Stimulated activated CD4-positive, alpha-beta T cell treated with anti-CD3 and anti-CD28 coated beads, Interleukin-1b, Interleukin-23, amount 100 ng/mL, for 24 hours (primary cell): ENCODE measurements at regions not wholly inside any gene's neighbourhood (a gene's known extent, or its start where the extent isn't known, plus 50 kb on each side); places are given as distances from the start of the nearest gene placed in this dataset.
A peak's percentile ranks its signal among the peaks of the same experiment; 100 is the strongest.

Experiments used
- DNase-seq, 4 experiments: peaks; one replicate each; pipeline ENCODE4 v3.0.0-alpha.2; 2020; ENCODE audit warnings: low read depth in 4 of 4, low spot score in 1 of 4

DNA sequence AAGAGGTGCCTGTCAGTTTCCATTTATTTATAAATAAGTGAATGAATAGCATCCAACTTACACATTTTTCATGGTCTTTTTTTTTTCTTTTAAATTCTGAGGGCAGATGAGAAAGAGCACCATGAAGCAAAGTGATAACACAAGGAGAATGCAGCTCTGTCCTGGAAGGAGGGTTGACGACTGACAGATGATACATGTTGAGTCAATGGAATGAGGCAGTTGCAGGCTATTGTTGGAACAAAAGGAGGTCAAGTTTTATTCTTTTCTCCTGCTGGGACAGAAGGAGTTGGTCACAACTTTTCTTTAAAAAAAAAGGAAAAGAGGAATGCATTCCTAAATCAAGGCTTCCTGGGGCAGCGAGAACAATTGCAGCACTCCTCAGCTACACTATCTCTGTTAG lies 119.9 kb upstream of the PLEKHG7 start:
- DNase-seq, result no peak

DNA sequence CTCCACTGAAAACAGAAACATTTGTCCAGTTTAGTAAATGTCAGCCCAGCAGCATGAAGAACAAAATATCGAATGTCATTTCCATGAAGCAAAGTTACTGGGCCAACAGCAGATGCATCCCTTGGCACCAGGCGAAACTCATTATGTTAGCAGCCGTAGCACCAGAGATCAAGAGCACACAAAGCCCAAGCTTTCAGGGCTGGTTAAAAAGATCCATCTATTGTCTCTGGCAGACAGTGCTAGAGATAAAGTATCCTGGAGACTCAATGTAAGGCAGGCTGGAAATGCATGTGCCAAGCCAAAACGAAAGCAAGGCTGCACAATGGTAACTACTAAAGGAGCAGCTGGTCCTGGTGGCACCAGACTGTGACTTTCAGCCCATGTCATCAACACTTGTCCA lies 120.3 kb upstream of the PLEKHG7 start:
- DNase-seq, result no peak

GRCh38 chr12:92581604-92582003 lies 121.2 kb upstream of the PLEKHG7 start:
- DNase-seq, result no peak

GRCh38 chr12:92574911-92575570 lies 127.7 kb upstream of the PLEKHG7 start:
- DNase-seq, result no peak

GRCh38 chr12:92574051-92574783 lies 128.6 kb upstream of the PLEKHG7 start:
- no peak for DNase-seq

GRCh38 chr12:92573104-92573503 lies 129.7 kb upstream of the PLEKHG7 start:
- no peak for DNase-seq

- DNase-seq, result no peak
Measured at GRCh38 chr12:92571844-92572543, 130.8 kb upstream of the PLEKHG7 start.

GRCh38 chr12:92571169-92571568 lies 131.6 kb upstream of the PLEKHG7 start:
- no peak for DNase-seq

GRCh38 chr12:92570056-92570753 lies 132.6 kb upstream of the PLEKHG7 start:
- peak in 1 of 4 experiments; percentile 35 for DNase-seq

GRCh38 chr12:92568691-92569090 lies 134.1 kb upstream of the PLEKHG7 start:
- no peak for DNase-seq

- no peak for DNase-seq
Measured at GRCh38 chr12:92566448-92567019, 136.3 kb upstream of the PLEKHG7 start.

GRCh38 chr12:92563819-92564218 lies 139.0 kb upstream of the PLEKHG7 start:
- DNase-seq, result no peak

- no peak for DNase-seq
Measured at GRCh38 chr12:92562063-92562734, 140.6 kb upstream of the PLEKHG7 start.

DNA sequence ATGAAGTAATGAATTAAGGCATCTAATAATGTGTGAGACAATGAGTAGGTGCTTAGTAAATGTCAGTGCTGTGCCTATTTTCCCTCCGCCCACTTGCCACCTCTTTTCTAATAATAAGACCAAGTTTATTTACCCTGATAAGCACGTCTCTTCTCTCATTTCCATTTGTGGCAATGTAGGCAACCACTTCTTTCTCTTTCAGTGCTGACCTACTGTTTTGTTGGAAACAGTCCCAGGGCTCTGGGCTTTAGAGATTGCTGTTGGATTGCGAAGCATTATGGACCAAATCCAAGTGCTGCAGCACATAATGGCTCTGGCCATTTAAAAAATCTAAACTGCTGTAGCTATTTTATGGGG lies 141.3 kb upstream of the PLEKHG7 start:
- DNase-seq, result no peak

- no peak for DNase-seq
Measured at GRCh38 chr12:92560713-92561542, 141.9 kb upstream of the PLEKHG7 start.

DNA sequence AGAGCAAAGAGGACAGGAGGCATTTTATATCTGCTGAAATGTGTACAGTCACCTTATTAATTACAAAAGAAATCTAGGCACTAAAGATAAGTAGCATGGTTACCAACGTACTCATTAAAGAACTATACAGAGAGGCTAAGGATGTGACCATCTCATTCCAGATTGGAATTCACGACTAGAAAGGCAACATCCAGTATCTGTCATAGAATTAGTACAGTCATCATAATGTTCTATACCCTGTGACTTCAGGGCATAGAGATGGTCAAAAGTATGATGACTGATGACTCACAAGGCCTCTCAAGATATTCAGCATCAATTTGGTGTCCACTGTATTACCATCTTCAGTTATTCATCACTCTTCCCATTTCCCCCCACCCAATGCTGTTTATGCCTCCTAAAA lies 144.0 kb upstream of the PLEKHG7 start:
- no peak for DNase-seq

- no peak for DNase-seq
Measured at GRCh38 chr12:92558215-92558773, 144.5 kb upstream of the PLEKHG7 start.

DNA sequence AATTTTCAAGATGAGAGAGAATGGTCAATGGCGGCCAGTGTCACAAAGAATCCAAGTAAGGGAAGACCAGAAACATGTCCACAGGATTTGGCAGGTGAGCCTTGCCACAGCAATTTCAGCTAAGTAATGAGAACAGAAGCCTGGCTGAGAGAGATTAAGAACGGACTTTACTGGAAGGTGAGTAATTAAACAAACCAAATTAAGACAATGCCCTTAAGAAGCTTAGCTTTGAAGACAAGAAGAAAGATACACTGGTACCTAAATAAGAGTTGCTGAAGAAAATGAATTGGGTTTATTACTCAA lies 145.4 kb upstream of the PLEKHG7 start:
- DNase-seq, result no peak

GRCh38 chr12:92556637-92557421 lies 146.0 kb upstream of the PLEKHG7 start:
- DNase-seq, result no peak
